GM10266 (cell line): ENCODE measurements at regions not wholly inside any gene's neighbourhood (a gene's known extent, or its start where the extent isn't known, plus 50 kb on each side); places are given as distances from the start of the nearest gene placed in this dataset.
"Not testable (repeated sequence)": the region's sequence is repeated elsewhere in the genome, so short reads cannot be mapped to it uniquely, and the experiment has no call there.

Experiments used
- DNase-seq: peaks from one replicate; pipeline ENCODE4 v3.0.0; 2012; ENCODE audit errors: extremely low spot score
- CTCF ChIP-seq: IDR thresholded peaks from 2 replicates; pipeline ENCODE4 v1.5.1; 2012; ENCODE audit warnings: mild to moderate bottlenecking, low read depth; ENCODE audit not compliant: control insufficient read depth, insufficient read depth; ENCODE audit errors: missing control alignments

DNA sequence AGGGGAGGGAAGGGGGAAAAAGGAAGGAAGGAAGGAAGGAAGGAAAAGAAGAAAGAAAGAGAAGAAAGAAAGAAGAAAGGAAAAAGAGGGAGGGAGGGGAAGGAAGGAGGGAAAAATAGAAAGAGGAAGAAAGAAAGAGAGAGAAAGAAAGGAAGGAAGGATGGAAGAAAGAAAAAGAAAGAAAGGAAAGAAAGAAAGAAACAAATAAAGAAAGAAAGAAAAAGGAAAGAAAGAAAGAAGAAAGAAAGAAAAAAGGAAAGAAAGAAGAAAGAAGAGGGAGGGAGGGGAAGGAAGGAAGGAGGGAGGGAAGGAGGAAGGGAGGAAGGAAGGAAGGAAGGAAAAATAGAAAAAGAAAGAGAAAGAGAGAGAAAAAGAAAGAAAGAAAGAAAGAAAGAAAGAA lies 315.8 kb upstream of the PIK3C3 start:
- no peak for TF ChIP-seq CTCF
- no peak for DNase-seq

DNA sequence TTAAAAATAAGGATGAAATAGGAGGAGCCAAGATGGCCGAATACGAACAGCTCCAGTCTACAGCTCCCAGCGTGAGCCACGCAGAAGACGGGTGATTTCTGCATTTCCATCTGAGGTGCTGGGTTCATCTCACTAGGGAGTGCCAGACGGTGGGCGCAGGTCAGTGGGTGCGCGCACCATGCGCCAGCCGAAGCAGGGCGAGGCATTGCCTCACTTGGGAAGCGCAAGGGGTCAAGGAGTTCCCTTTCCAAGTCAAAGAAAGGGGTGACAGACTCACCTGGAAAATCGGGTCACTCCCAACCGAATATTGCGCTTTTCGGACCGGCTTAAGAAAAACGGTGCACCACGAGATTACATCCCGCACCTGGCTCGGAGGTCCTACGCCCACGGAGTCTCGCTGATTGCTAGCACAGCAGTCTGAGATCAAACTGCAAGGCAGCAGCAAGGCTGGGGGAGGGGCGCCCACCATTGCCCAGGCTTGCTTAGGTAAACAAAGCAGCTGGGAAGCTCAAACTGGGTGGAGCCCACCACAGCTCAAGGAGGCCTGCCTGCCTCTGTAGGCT lies 323.2 kb upstream of the PIK3C3 start:
- not testable (repeated sequence) for DNase-seq

- TF ChIP-seq CTCF: no peak
- DNase-seq: no peak
These were observed 324.7 kb upstream of the PIK3C3 start for GRCh38 chr18:41630232-41630886.

GRCh38 chr18:41624460-41624859 lies 330.6 kb upstream of the PIK3C3 start:
- TF ChIP-seq CTCF: no peak
- DNase-seq: no peak

- TF ChIP-seq CTCF: no peak
- no peak for DNase-seq
These were observed 333.9 kb upstream of the PIK3C3 start for GRCh38 chr18:41621177-41621576.

- no peak for DNase-seq
- no peak for TF ChIP-seq CTCF
These were observed 336.9 kb upstream of the PIK3C3 start for GRCh38 chr18:41618147-41618546.

GRCh38 chr18:41617647-41618046 lies 337.4 kb upstream of the PIK3C3 start:
- no peak for DNase-seq
- TF ChIP-seq CTCF: no peak
